Mesothelial cell of epicardium (in vitro differentiated cells): ENCODE measurements at regions not wholly inside any gene's neighbourhood (a gene's known extent, or its start where the extent isn't known, plus 50 kb on each side); places are given as distances from the start of the nearest gene placed in this dataset.

ENCODE experiments used
- DNase-seq, 2 experiments: peaks; one replicate each; pipeline ENCODE4 v3.0.0; 2021; ENCODE audit warnings: low spot score in 2 of 2; ENCODE audit not compliant: unreplicated experiment in 2 of 2
- H3K27ac Mint-ChIP-seq: 2 replicates; pipeline ENCODE4 v1.8.0; 2021; ENCODE audit warnings: mixed read lengths
- H3K27me3 Mint-ChIP-seq: 2 replicates; pipeline ENCODE4 v1.8.0; 2021; ENCODE audit warnings: low read depth, mixed read lengths
- H3K36me3 Mint-ChIP-seq: 2 replicates; pipeline ENCODE4 v1.8.0; 2021; ENCODE audit warnings: mixed read lengths
- H3K4me1 Mint-ChIP-seq: 2 replicates; pipeline ENCODE4 v1.8.0; 2021; ENCODE audit warnings: mixed read lengths
- H3K4me3 Mint-ChIP-seq: 2 replicates; pipeline ENCODE4 v1.8.0; 2021; ENCODE audit warnings: mild to moderate bottlenecking, moderate library complexity, mixed read lengths
- H3K9me3 Mint-ChIP-seq: 2 replicates; pipeline ENCODE4 v1.8.0; 2021; ENCODE audit warnings: mixed read lengths
- TF ChIP-seq, protein P1 (sequence below): fragments of 200-600 bp; sonication (generic); IDR thresholded peaks from one replicate; pipeline ENCODE4 v1.5.0; 2021; ENCODE audit warnings: antibody characterized with exemption; ENCODE audit not compliant: unreplicated experiment

GRCh38 chr12:5096241-5096924, 52.7 kb downstream of the KCNA5 start:
- no peak for DNase-seq
- Mint-ChIP-seq H3K36me3 (no peaks in the 10 kb centered on the region), H3K4me1 (peaks cover 5% of the 10 kb centered on the region), H3K9me3 (no peaks in the 10 kb centered on the region), H3K4me3 (no peak overlapping the region), H3K27ac (no peak overlapping the region), H3K27me3 (peaks cover 3% of the 10 kb centered on the region)
- TF ChIP-seq, protein P1, sequence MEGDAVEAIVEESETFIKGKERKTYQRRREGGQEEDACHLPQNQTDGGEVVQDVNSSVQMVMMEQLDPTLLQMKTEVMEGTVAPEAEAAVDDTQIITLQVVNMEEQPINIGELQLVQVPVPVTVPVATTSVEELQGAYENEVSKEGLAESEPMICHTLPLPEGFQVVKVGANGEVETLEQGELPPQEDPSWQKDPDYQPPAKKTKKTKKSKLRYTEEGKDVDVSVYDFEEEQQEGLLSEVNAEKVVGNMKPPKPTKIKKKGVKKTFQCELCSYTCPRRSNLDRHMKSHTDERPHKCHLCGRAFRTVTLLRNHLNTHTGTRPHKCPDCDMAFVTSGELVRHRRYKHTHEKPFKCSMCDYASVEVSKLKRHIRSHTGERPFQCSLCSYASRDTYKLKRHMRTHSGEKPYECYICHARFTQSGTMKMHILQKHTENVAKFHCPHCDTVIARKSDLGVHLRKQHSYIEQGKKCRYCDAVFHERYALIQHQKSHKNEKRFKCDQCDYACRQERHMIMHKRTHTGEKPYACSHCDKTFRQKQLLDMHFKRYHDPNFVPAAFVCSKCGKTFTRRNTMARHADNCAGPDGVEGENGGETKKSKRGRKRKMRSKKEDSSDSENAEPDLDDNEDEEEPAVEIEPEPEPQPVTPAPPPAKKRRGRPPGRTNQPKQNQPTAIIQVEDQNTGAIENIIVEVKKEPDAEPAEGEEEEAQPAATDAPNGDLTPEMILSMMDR = no peak

DNA sequence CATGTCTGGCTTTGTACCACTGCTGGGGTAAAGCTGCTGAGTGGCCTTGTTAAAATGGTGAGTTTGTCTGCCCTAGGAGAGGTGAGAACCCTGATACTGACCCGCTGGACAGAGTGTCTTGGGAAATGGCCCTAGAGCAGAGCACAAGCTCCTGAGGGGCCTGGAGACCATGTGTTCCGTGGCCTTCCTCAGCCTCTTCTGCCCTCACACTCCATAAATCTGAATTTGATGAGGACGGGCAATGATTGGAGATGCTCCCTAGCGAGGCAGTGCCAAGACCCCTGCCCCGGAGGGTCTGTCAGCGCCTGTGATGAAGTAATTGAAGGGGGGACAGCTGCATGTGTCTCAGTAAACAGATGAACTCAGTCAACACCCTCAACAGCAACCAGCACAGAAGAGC, 54.1 kb downstream of the KCNA5 start:
- no peaks in the 10 kb centered on the region for H3K36me3 Mint-ChIP-seq
- H3K4me1 Mint-ChIP-seq = peaks cover 17% of the 10 kb centered on the region
- H3K4me3 Mint-ChIP-seq = no peak overlapping the region
- no peak overlapping the region for H3K27ac Mint-ChIP-seq
- peaks cover 3% of the 10 kb centered on the region for H3K27me3 Mint-ChIP-seq
- TF ChIP-seq, protein P1 = no peak
- H3K9me3 Mint-ChIP-seq = no peaks in the 10 kb centered on the region
- no peak for DNase-seq

GRCh38 chr12:5099136-5099535, 55.5 kb downstream of the KCNA5 start:
- Mint-ChIP-seq H3K36me3 (no peaks in the 10 kb centered on the region), H3K9me3 (no peaks in the 10 kb centered on the region), H3K4me1 (peaks cover 21% of the 10 kb centered on the region), H3K4me3 (no peak overlapping the region), H3K27ac (no peak overlapping the region), H3K27me3 (peaks cover 3% of the 10 kb centered on the region)
- DNase-seq = no peak
- TF ChIP-seq, protein P1 = no peak

GRCh38 chr12:5099591-5099990, 55.9 kb downstream of the KCNA5 start:
- Mint-ChIP-seq H3K9me3 (no peaks in the 10 kb centered on the region), H3K4me1 (peaks cover 20% of the 10 kb centered on the region), H3K4me3 (no peak overlapping the region), H3K36me3 (no peaks in the 10 kb centered on the region), H3K27ac (no peak overlapping the region), H3K27me3 (peaks cover 3% of the 10 kb centered on the region)
- no peak for DNase-seq
- TF ChIP-seq, protein P1 = no peak

- Mint-ChIP-seq H3K9me3 (peaks cover 7% of the 10 kb centered on the region), H3K27ac (no peak overlapping the region), H3K4me1 (peaks cover 20% of the 10 kb centered on the region), H3K4me3 (no peak overlapping the region), H3K36me3 (no peaks in the 10 kb centered on the region), H3K27me3 (peaks cover 3% of the 10 kb centered on the region)
- no peak for DNase-seq
- TF ChIP-seq, protein P1 = no peak
These were observed 58.0 kb downstream of the KCNA5 start for GRCh38 chr12:5101686-5102085.

DNA sequence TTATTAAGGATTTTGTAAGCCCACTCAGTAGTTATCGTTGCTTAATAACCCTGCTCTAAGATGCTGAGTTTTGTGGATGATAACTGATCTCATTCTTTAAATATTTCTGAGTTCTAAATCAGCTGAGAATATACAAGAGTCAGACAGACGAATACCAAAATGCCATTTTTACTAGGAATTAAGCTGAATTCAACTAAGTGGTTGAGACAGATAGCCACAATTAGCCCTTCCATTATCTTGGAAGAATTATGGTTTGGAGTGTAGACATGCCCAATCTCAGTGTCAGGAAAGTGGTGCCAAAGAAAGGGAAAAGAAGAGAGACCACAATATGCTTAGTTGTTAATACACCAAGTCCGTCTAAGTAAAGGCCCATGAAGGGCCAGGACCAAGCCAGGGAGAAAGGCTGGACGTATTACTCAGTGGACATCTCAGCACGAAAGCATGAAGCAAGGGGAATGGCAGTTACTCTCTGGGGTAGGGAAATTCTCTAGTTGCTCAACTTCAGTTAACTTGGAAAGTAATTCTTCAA, 58.6 kb downstream of the KCNA5 start:
- Mint-ChIP-seq H3K36me3 (no peaks in the 10 kb centered on the region), H3K4me1 (peaks cover 20% of the 10 kb centered on the region), H3K27ac (peak overlapping the region; percentile 80), H3K4me3 (no peak overlapping the region), H3K27me3 (peaks cover 3% of the 10 kb centered on the region), H3K9me3 (peaks cover 9% of the 10 kb centered on the region)
- TF ChIP-seq, protein P1 = no peak
- no peak for DNase-seq
